ENCODE measurements at regions not wholly inside any gene's neighbourhood (a gene's known extent, or its start where the extent isn't known, plus 50 kb on each side); places are given as distances from the start of the nearest gene placed in this dataset. TPM values are rescaled to one million over a fixed set of nuclear protein-coding genes. Genes with fewer than 3 reads are reported as not detected.

- no peak for TF ChIP-seq TEAD4 (IDR thresholded peaks at IDR 0.05; ENCODE audit: low read length)
- no peak for TF ChIP-seq TEAD4 (CRISPR knock-in tag; IDR thresholded peaks at IDR 0.05; ENCODE audit: borderline replicate concordance)
- TF ChIP-seq ZBTB7A (IDR thresholded peaks at IDR 0.05; ENCODE audit: borderline replicate concordance, control insufficient read depth, low read depth, low read length), result no peak
These were observed 58.1 kb upstream of the DYNAP start (continued) for GRCh38 chr18:54532962-54533361.

Small RNAs in the stretch of these regions (small RNA-seq; reads per million reads assigned to genes)
- not detected for gene AC090897.1
